ENCODE measurements at regions not wholly inside any gene's neighbourhood (a gene's known extent, or its start where the extent isn't known, plus 50 kb on each side); places are given as distances from the start of the nearest gene placed in this dataset.

DNA sequence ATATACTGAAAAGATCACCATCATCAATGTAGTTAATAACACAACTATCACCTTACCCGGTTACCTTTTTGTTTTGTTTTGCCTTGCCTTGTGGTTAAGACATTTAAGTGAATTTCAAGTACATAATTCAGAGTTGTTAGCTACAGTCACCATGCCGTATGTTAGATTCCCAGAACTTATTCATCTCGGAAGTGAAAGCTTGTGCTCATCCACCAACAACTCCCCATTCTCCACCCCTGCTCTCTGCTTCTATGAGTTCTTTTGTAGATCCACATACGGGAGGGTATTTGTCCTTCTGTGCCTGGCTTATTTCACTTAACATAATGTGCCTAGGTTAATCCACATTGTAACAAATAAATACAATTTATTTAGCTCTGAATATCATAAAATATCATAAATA lies 182.8 kb upstream of the ADARB2 start:
- DNase-seq = no peak

DNA sequence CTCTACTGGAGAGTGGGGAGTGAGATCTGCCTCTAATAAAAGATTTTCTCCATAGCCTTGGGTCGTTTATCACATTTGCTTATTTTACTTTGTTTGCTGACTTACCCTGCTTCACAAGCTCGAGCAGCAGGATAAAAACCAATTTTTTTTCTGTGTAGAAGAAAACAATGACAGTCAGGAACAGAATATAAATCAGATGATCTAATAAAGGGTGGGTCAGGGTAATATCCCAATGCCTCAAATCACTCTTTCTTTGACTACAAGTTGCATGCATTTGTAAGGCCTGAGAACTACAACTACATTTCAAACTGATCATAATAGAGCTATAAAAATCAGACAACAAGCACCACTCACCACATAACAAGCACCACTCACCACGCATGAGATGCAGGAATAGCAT lies 174.4 kb upstream of the ADARB2 start:
- no peak for DNase-seq

DNA sequence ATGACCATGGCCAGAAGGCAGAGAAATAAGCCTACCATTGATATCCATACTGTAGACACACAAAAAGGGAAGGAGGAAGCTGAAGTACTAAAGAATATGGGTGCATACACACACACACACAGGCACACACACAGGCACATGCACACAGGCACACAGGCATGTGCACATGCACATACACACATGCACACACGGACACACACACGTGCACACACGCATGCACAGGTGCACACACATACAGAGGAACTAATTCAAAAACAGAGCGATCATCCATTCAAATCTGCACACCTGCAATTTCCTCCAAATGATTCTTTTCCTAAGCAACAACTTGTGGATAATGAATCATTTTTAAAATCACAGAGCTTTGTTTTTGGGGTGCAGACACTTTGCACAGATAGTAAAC lies 166.7 kb upstream of the ADARB2 start:
- no peak for DNase-seq

- no peak for DNase-seq
These were observed 158.8 kb upstream of the ADARB2 start for GRCh38 chr10:1896153-1896552.

DNA sequence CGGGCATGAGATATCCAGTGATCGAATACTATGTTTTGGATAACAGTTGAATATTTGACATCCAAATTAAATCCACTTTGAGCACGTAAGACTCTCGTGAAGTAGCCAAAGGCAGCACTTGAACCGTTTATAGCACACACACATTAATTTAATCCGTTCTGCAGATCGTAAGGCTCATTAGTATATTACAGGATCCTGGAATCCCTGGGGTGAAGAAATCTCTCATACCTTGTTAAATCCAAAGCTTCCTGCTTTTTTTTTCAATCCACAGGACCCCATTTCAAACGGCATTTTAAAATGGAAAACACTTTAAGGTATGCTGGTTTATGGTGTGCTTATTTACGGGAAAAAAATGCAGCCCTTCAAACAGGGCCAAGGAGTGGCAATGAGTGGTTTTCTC lies 158.4 kb upstream of the ADARB2 start:
- DNase-seq = no peak

GRCh38 chr10:1894912-1895311 lies 157.6 kb upstream of the ADARB2 start:
- DNase-seq = no peak

- no peak for DNase-seq
These were observed 156.6 kb upstream of the ADARB2 start for GRCh38 chr10:1893941-1894340.

DNA sequence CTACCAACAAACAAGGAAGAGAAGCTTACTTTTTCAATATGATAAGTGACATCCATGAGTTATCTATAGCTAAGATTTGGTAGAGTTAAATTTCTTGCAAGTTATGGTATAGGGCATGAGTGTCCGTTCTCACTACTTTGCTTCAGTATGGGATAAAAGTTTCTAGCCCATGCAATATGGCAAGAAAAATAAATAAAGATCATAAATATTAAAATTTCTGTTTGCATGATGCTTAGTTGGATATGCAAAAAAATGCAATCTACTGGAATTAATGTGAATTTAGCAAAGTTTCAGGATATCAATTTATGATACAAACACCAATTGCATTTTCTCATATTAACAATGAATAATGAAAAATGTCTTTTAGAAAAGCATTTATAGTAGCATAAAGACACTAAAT lies 148.7 kb upstream of the ADARB2 start:
- no peak for DNase-seq

GRCh38 chr10:1882728-1883127 lies 145.4 kb upstream of the ADARB2 start:
- DNase-seq = no peak

DNA sequence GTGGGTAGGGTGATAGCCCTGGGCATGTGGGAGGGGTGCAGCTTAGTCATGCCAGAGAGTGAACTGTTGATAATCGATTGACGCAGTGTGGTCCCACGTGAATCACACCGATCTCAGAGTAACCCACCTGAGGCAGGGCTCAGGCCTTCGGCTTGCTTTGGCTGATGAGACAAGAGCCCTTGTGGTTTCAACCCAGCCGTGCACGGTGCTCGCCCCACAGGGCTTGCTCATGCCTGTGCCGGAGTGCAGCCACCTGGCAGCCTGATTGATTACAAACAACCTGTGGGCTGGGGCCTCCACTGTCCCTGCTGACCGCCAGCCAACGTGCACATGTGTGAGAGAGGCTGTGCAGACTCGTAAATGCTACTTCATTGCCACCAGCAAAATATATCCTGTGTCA lies 144.9 kb upstream of the ADARB2 start:
- no peak for DNase-seq

DNA sequence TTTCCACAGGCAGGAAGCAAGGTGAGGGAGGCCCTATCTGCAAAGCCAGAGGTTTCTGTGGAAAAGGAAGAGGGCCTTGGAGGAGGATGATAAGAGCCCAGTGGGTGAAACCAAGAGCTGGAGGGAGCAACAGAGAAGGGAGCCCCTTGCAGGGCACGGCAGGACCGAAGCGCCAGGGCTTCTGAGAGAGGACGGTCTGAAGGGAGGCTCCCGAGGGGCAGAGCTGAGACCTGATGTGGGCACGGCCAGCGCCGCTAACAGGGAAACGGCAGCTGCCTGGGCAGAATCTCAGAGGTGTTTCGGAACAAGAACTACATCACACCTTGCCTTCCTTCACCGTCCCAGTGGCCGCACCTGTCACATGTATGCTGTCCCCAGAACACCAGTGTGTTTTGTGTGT lies 144.3 kb upstream of the ADARB2 start:
- DNase-seq = no peak

DNA sequence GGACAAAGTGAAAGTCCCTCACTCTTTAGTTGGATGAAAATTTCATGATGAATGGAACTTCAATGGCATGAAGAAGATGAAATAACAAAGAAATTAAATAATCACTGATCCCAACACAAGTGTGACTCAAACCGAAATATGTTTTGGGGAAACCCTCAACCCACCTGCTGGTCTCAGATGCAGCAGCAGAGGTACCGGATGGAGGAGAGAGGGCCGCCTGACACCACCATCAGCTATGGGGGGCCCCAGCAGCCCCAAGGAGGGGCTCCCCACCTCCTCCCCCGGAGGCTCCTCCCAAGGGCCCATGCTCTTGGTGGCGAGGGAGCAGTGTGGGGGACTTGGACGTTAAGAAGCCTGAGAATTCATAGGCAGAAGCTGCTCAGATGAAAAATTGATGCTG lies 137.2 kb upstream of the ADARB2 start:
- DNase-seq = no peak

GRCh38 chr10:1873661-1874315 lies 136.5 kb upstream of the ADARB2 start:
- no peak for DNase-seq

- DNase-seq = no peak
These were observed 134.9 kb upstream of the ADARB2 start for GRCh38 chr10:1872151-1872726.

DNA sequence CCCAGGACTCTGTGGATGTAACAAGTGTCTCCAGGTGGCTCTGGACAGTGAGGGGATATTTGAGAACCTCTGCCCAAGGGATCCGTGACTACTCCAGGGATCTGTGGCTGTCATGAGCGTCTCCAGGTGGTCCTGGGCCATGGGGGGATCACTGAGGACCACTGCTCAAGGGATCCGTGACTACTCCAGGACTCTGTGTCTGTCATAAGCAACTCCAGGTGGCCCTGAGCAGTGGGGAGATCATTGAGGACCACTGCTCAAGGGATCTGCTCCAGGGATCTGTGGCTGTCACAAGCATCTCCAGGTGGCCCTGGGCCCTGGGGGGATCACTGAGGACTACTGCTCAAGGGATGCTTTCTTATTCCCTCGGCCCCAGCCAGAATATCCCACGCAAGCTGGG lies 133.2 kb upstream of the ADARB2 start:
- no peak for DNase-seq

DNA sequence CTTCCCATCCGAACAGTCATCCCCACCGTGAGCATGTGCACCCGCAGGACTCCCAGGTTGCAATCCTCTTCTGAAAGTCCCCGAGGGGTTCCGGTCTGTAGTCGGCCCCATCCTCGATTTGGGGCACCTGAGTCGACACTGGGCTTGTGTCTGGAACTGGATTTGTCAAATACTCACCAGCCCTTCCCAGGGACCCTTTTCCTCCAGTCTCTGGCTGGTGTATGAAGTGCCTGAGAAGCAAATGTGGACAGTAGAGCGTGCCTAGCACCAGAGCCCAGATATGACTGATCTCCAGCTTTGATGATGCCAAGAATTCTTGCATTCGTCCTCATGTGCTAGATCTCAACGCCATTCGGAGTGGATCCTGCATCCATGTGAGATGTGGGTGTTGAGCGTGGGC lies 132.5 kb upstream of the ADARB2 start:
- DNase-seq = no peak

- DNase-seq = no peak
These were observed 123.0 kb upstream of the ADARB2 start for GRCh38 chr10:1860351-1860750.

DNA sequence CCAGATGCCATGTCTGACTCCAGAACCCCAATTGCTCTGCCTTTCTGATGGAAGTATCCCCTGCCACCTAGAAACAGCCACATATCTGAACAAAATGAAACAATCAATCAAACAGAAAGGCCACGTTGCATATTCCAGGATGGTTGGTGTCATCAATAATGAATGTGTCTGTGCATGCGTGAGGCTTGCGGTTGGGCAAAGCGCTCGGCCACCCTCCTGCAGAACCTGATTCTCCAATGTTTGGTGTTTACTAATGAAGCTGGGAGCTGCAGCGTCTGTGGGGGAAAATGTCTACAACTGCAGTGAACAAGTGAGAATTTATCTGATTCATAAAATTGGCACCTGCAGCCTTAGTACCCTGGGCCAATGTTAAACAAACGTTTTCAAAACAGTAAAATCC lies 121.2 kb upstream of the ADARB2 start:
- DNase-seq = no peak

DNA sequence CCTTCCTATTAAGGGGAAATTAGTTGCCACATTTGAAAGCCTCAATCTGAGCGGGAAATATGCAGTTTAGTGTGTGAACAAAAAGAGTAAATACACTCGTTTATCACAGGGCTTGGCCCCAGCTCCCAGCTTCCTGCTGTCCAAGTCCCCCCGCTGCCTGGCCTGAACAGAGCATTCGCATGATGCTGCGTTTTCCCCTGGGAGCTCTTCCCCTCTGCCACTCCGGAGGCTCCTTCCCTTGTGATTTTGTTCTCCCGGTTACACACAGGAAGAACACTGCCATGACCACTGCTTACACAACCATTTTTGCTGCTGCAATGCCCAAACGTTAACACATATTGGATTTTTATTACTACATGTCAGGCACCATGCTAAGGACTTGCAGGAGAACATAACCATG lies 120.7 kb upstream of the ADARB2 start:
- DNase-seq = no peak

DNA sequence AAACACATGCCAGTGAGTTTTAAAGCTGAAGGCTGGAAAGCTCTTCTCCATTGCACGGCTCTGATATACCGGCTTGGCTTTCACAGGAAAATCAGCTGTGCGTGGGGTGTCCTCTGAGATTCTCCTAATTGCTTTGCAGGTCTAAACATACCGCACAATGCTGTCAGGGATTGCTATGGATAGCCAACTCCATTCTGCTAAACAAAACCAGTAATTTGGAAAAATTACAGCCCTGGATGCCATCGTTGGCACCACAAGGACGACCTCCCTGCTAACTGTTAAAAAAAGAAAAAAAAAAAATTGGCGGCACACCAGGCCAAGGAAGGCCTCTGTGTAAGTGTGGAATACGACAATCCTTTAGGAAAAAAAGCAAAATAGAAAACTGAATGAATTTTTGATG lies 118.6 kb upstream of the ADARB2 start:
- DNase-seq = no peak

- DNase-seq = no peak
These were observed 116.9 kb upstream of the ADARB2 start for GRCh38 chr10:1854271-1854670.

DNA sequence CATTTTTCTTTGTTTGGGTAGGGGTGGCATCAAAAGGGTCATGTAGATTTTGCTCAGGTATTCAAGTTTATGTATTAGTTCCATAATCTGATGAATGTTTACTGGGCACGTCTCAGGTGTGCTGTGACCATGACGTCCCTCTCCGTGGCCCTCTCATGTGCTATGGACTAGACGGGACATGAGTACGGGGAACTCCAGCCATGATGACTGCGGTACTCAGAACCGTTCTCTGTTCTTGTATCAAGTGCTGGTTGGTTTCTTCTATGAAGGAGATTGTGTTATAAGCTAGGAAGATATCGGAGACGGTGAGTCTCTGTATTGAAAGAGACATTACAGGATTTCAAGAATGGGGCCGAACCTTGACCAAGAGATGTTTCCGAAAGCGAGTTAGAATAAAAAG lies 116.5 kb upstream of the ADARB2 start:
- DNase-seq = no peak

DNA sequence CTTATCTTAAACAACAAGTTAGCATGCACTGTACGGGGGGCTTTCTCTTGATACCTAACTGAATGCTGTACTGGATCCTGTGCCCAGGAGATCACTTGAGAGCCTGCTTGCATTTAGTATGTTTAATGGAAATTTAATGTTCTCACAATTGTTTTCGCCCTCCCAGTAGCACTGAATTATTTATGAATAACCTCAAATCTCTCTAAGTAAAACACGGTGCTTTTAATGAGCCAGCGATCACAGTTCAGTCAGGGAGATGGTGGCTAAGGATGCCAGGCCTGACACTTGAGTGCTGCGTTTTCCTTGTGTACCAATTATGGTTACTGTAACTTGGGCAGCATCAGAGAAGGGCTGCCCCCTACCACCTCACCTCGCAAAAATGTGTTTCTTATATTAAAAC lies 115.5 kb upstream of the ADARB2 start:
- no peak for DNase-seq

GRCh38 chr10:1851762-1852161 lies 114.4 kb upstream of the ADARB2 start:
- no peak for DNase-seq

DNA sequence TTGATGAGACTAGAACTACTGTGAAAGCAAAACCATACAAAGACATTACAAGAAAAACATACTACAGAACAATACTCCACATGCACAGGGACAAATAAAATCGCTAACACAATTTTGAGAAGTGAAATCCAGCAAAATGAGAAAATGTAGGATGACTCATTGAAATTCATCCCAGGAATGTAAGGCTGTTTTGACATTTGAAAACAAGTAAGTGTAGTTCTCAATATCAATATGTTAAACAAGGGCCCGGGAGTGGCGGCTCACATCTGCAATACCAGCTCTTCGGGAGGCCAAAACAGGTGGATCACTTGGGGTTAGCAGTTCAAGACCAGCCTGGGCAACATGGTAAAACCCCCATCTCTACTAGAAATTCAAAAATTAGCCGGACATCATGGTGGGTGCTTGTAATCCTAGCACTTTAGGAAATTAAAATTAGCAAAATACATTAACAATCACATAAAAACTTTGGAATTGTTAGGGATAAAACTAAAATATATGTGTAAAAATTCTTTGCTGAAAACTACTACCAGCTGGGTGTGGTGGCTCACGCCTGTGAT lies 113.7 kb upstream of the ADARB2 start:
- DNase-seq = no peak

Measured in activated CD4-positive, CD25-positive, alpha-beta regulatory T cell treated with anti-CD3 and anti-CD28 coated beads, Interleukin-2, amount 50 U/mL, for 72 hours (primary cell).